Caco-2 (cell line): ENCODE measurements at regions not wholly inside any gene's neighbourhood (a gene's known extent, or its start where the extent isn't known, plus 50 kb on each side); places are given as distances from the start of the nearest gene placed in this dataset.

Source experiments
- BruUV-seq: library from RNA; stranded (reverse); fragments of 400-500 nt; replicated peaks from 2 replicates; lab custom pipeline; 2021; lab: Mats Ljungman, UMichigan
- CTCF ChIA-PET: fragments of 300-600 bp; sonication (Branson Sonifier 250); formaldehyde crosslinking; loops from one replicate; lab custom pipeline; 2022; ENCODE audit warnings: antibody characterized with exemption; lab: Charles Lee
- POLR2A ChIA-PET: fragments of 300-600 bp; sonication (Branson Sonifier 250); formaldehyde crosslinking; loops from one replicate; lab custom pipeline; 2022; ENCODE audit warnings: antibody characterized with exemption; lab: Charles Lee
- DNase-seq, 2 experiments: peaks; one replicate each; pipeline versions ENCODE4 v3.0.0 to v3.0.0-alpha.2; 2020 to 2022
- H3K27me3 ChIP-seq: replicated peaks from 2 replicates; pipeline ENCODE4 v1.6.0; 2011; ENCODE audit warnings: low read length; ENCODE audit not compliant: control insufficient read depth, insufficient read depth
- H3K36me3 ChIP-seq: 2 replicates; pipeline ENCODE4 v1.5.1; 2011; ENCODE audit warnings: low read length; ENCODE audit not compliant: control insufficient read depth, insufficient read depth
- H3K4me1 ChIP-seq: fragments of 250-450 bp; sonication (Bioruptor Pico); 2 replicates; pipeline ENCODE4 v1.5.1; 2020; ENCODE audit warnings: mild to moderate bottlenecking
- H3K4me3 ChIP-seq: 2 replicates; pipeline ENCODE4 v1.5.1; 2011; ENCODE audit warnings: low read depth, mild to moderate bottlenecking, control low read depth, low read length
- H3K9me3 ChIP-seq: fragments of 250-450 bp; sonication (Bioruptor Pico); 2 replicates; pipeline ENCODE4 v1.5.1; 2020; ENCODE audit warnings: mild to moderate bottlenecking, moderate library complexity
- H3K27ac Mint-ChIP-seq: one replicate; pipeline ENCODE4 v1.8.0; 2022; ENCODE audit warnings: mixed read lengths; ENCODE audit not compliant: unreplicated experiment
- H3K27me3 Mint-ChIP-seq: one replicate; pipeline ENCODE4 v1.8.0; 2022; ENCODE audit warnings: mixed read lengths; ENCODE audit not compliant: insufficient read depth, unreplicated experiment
- H3K36me3 Mint-ChIP-seq: one replicate; pipeline ENCODE4 v1.8.0; 2022; ENCODE audit warnings: mild to moderate bottlenecking, mixed read lengths; ENCODE audit not compliant: insufficient read depth, unreplicated experiment
- H3K4me1 Mint-ChIP-seq: one replicate; pipeline ENCODE4 v1.8.0; 2022; ENCODE audit warnings: low read depth, mixed read lengths; ENCODE audit not compliant: unreplicated experiment
- H3K4me3 Mint-ChIP-seq: one replicate; pipeline ENCODE4 v1.8.0; 2022; ENCODE audit warnings: mild to moderate bottlenecking, moderate library complexity, mixed read lengths; ENCODE audit not compliant: unreplicated experiment
- H3K9me3 Mint-ChIP-seq: one replicate; pipeline ENCODE4 v1.8.0; 2022; ENCODE audit warnings: mixed read lengths; ENCODE audit not compliant: unreplicated experiment
- CTCF ChIP-seq, 2 experiments: fragments of 200-600 bp in 1 of 2; IDR thresholded peaks; 1 replicate in 1 of 2; 2 replicates in 1 of 2; pipeline versions ENCODE4 v1.5.1 to v1.8.0; 2011 to 2022; ENCODE audit warnings: antibody characterized with exemption in 1 of 2, control low read depth in 1 of 2, inconsistent platforms in 1 of 2, low read depth in 1 of 2, low read length in 1 of 2, mild to moderate bottlenecking in 1 of 2, moderate library complexity in 1 of 2; ENCODE audit not compliant: insufficient read depth in 1 of 2, severe bottlenecking in 1 of 2, unreplicated experiment in 1 of 2
- intact Hi-C: fragments of 100-400 bp; cut with micrococcal nuclease; formaldehyde crosslinking; loops from one replicate; pipeline ENCODE4 v1.10.0; 2022; ENCODE audit not compliant: unreplicated experiment

GRCh38 chr13:104491916-104492315, 1425.7 kb upstream of the SLC10A2 start:
- POLR2A ChIA-PET = no interaction called here
- no peaks in the 10 kb centered on the region for H3K27me3 ChIP-seq
- H3K27me3 Mint-ChIP-seq = no peaks in the 10 kb centered on the region
- H3K9me3 ChIP-seq = no peaks in the 10 kb centered on the region
- no peaks in the 10 kb centered on the region for H3K36me3 ChIP-seq
- intact Hi-C loops = no loop called here
- H3K4me1 ChIP-seq = no peaks in the 10 kb centered on the region
- no peak overlapping the region for H3K4me3 ChIP-seq
- H3K27ac Mint-ChIP-seq = no peak overlapping the region
- H3K4me1 Mint-ChIP-seq = no peaks in the 10 kb centered on the region
- BruUV-seq = no TSS peak
- TF ChIP-seq CTCF (IDR thresholded peaks at IDR 0.05; ENCODE audit: insufficient read depth in 1 of 2, low read depth in 1 of 2, low read length in 1 of 2, severe bottlenecking in 1 of 2, unreplicated experiment in 1 of 2) = no peak
- CTCF ChIA-PET = no interaction called here
- DNase-seq = no peak
- no peak overlapping the region for H3K4me3 Mint-ChIP-seq
- no peaks in the 10 kb centered on the region for H3K36me3 Mint-ChIP-seq
- no peaks in the 10 kb centered on the region for H3K9me3 Mint-ChIP-seq

- no TSS peak for BruUV-seq
Observed at GRCh38 chr13:104487006-104487405, 1420.8 kb upstream of the SLC10A2 start.

GRCh38 chr13:104485571-104485970, 1419.4 kb upstream of the SLC10A2 start:
- no peak for DNase-seq
- H3K27me3 ChIP-seq = no peaks in the 10 kb centered on the region
- Mint-ChIP-seq H3K4me1 (peaks cover 6% of the 10 kb centered on the region), H3K9me3 (no peaks in the 10 kb centered on the region), H3K27ac (no peak overlapping the region), H3K4me3 (no peak overlapping the region), H3K36me3 (no peaks in the 10 kb centered on the region), H3K27me3 (no peaks in the 10 kb centered on the region)
- intact Hi-C loops = no loop called here
- no peak for TF ChIP-seq CTCF (IDR thresholded peaks at IDR 0.05; ENCODE audit: insufficient read depth in 1 of 2, low read depth in 1 of 2, low read length in 1 of 2, severe bottlenecking in 1 of 2, unreplicated experiment in 1 of 2)
- ChIA-PET POLR2A (no interaction called here), CTCF (no interaction called here)
- BruUV-seq = no TSS peak
- H3K4me3 ChIP-seq = no peak overlapping the region
- no peaks in the 10 kb centered on the region for H3K36me3 ChIP-seq
- peaks cover 10% of the 10 kb centered on the region; the same call in 1 of the 2 replicates for H3K4me1 ChIP-seq
- H3K9me3 ChIP-seq = no peaks in the 10 kb centered on the region; the same call in 1 of the 2 replicates

More at GRCh38 chr13:104487006-104487405, 1420.8 kb upstream of the SLC10A2 start:
- TF ChIP-seq CTCF (IDR thresholded peaks at IDR 0.05; ENCODE audit: insufficient read depth in 1 of 2, low read depth in 1 of 2, low read length in 1 of 2, severe bottlenecking in 1 of 2, unreplicated experiment in 1 of 2) = no peak
- Mint-ChIP-seq H3K4me3 (no peak overlapping the region), H3K36me3 (no peaks in the 10 kb centered on the region), H3K27ac (no peak overlapping the region), H3K4me1 (no peaks in the 10 kb centered on the region), H3K9me3 (no peaks in the 10 kb centered on the region), H3K27me3 (no peaks in the 10 kb centered on the region)
- ChIA-PET POLR2A (no interaction called here), CTCF (no interaction called here)
- H3K27me3 ChIP-seq = no peaks in the 10 kb centered on the region
- peaks cover 10% of the 10 kb centered on the region; the same call in 1 of the 2 replicates for H3K4me1 ChIP-seq
- intact Hi-C loops = no loop called here
- H3K4me3 ChIP-seq = no peak overlapping the region
- H3K36me3 ChIP-seq = no peaks in the 10 kb centered on the region
- DNase-seq = no peak
- no peaks in the 10 kb centered on the region; the same call in 1 of the 2 replicates for H3K9me3 ChIP-seq
